Caco-2 (cell line): ENCODE measurements at regions not wholly inside any gene's neighbourhood (a gene's known extent, or its start where the extent isn't known, plus 50 kb on each side); places are given as distances from the start of the nearest gene placed in this dataset.
"Not testable (repeated sequence)": the region's sequence is repeated elsewhere in the genome, so short reads cannot be mapped to it uniquely, and the experiment has no call there.

ENCODE experiments used
- BruUV-seq: library from RNA; stranded (reverse); fragments of 400-500 nt; replicated peaks from 2 replicates; lab custom pipeline; 2021; lab: Mats Ljungman, UMichigan
- CTCF ChIA-PET: fragments of 300-600 bp; sonication (Branson Sonifier 250); formaldehyde crosslinking; loops from one replicate; lab custom pipeline; 2022; ENCODE audit warnings: antibody characterized with exemption; lab: Charles Lee
- POLR2A ChIA-PET: fragments of 300-600 bp; sonication (Branson Sonifier 250); formaldehyde crosslinking; loops from one replicate; lab custom pipeline; 2022; ENCODE audit warnings: antibody characterized with exemption; lab: Charles Lee
- DNase-seq, 2 experiments: peaks; one replicate each; pipeline versions ENCODE4 v3.0.0 to v3.0.0-alpha.2; 2020 to 2022
- H3K27me3 ChIP-seq: replicated peaks from 2 replicates; pipeline ENCODE4 v1.6.0; 2011; ENCODE audit warnings: low read length; ENCODE audit not compliant: control insufficient read depth, insufficient read depth
- H3K36me3 ChIP-seq: 2 replicates; pipeline ENCODE4 v1.5.1; 2011; ENCODE audit warnings: low read length; ENCODE audit not compliant: control insufficient read depth, insufficient read depth
- H3K4me1 ChIP-seq: fragments of 250-450 bp; sonication (Bioruptor Pico); 2 replicates; pipeline ENCODE4 v1.5.1; 2020; ENCODE audit warnings: mild to moderate bottlenecking
- H3K4me3 ChIP-seq: 2 replicates; pipeline ENCODE4 v1.5.1; 2011; ENCODE audit warnings: low read depth, mild to moderate bottlenecking, control low read depth, low read length
- H3K9me3 ChIP-seq: fragments of 250-450 bp; sonication (Bioruptor Pico); 2 replicates; pipeline ENCODE4 v1.5.1; 2020; ENCODE audit warnings: mild to moderate bottlenecking, moderate library complexity
- H3K27ac Mint-ChIP-seq: one replicate; pipeline ENCODE4 v1.8.0; 2022; ENCODE audit warnings: mixed read lengths; ENCODE audit not compliant: unreplicated experiment
- H3K27me3 Mint-ChIP-seq: one replicate; pipeline ENCODE4 v1.8.0; 2022; ENCODE audit warnings: mixed read lengths; ENCODE audit not compliant: insufficient read depth, unreplicated experiment
- H3K36me3 Mint-ChIP-seq: one replicate; pipeline ENCODE4 v1.8.0; 2022; ENCODE audit warnings: mild to moderate bottlenecking, mixed read lengths; ENCODE audit not compliant: insufficient read depth, unreplicated experiment
- H3K4me1 Mint-ChIP-seq: one replicate; pipeline ENCODE4 v1.8.0; 2022; ENCODE audit warnings: low read depth, mixed read lengths; ENCODE audit not compliant: unreplicated experiment
- H3K4me3 Mint-ChIP-seq: one replicate; pipeline ENCODE4 v1.8.0; 2022; ENCODE audit warnings: mild to moderate bottlenecking, moderate library complexity, mixed read lengths; ENCODE audit not compliant: unreplicated experiment
- H3K9me3 Mint-ChIP-seq: one replicate; pipeline ENCODE4 v1.8.0; 2022; ENCODE audit warnings: mixed read lengths; ENCODE audit not compliant: unreplicated experiment
- CTCF ChIP-seq, 2 experiments: fragments of 200-600 bp in 1 of 2; IDR thresholded peaks; 1 replicate in 1 of 2; 2 replicates in 1 of 2; pipeline versions ENCODE4 v1.5.1 to v1.8.0; 2011 to 2022; ENCODE audit warnings: antibody characterized with exemption in 1 of 2, control low read depth in 1 of 2, inconsistent platforms in 1 of 2, low read depth in 1 of 2, low read length in 1 of 2, mild to moderate bottlenecking in 1 of 2, moderate library complexity in 1 of 2; ENCODE audit not compliant: insufficient read depth in 1 of 2, severe bottlenecking in 1 of 2, unreplicated experiment in 1 of 2
- intact Hi-C: fragments of 100-400 bp; cut with micrococcal nuclease; formaldehyde crosslinking; loops from one replicate; pipeline ENCODE4 v1.10.0; 2022; ENCODE audit not compliant: unreplicated experiment

GRCh38 chr9:80976403-80976802 lies 712.9 kb downstream of the TLE1 start:
- no peak for TF ChIP-seq CTCF (IDR thresholded peaks at IDR 0.05; ENCODE audit: insufficient read depth in 1 of 2, low read depth in 1 of 2, low read length in 1 of 2, severe bottlenecking in 1 of 2, unreplicated experiment in 1 of 2)
- Mint-ChIP-seq H3K27me3 (no peaks in the 10 kb centered on the region), H3K36me3 (no peaks in the 10 kb centered on the region), H3K27ac (no peak overlapping the region), H3K4me3 (no peak overlapping the region), H3K9me3 (no peaks in the 10 kb centered on the region), H3K4me1 (no peaks in the 10 kb centered on the region)
- intact Hi-C loops = no loop called here
- no peaks in the 10 kb centered on the region for H3K9me3 ChIP-seq
- H3K4me3 ChIP-seq = no peak overlapping the region
- no peaks in the 10 kb centered on the region for H3K4me1 ChIP-seq
- BruUV-seq = no TSS peak
- POLR2A ChIA-PET = no interaction called here
- CTCF ChIA-PET = no interaction called here
- no peaks in the 10 kb centered on the region for H3K27me3 ChIP-seq
- no peaks in the 10 kb centered on the region for H3K36me3 ChIP-seq
- no peak for DNase-seq

GRCh38 chr9:80970377-80970776 lies 719.0 kb downstream of the TLE1 start:
- H3K36me3 ChIP-seq, CTCF ChIA-PET, intact Hi-C loops, H3K9me3 ChIP-seq, H3K4me1 ChIP-seq, H3K27ac Mint-ChIP-seq, POLR2A ChIA-PET, H3K4me3 ChIP-seq, H3K4me1 Mint-ChIP-seq, H3K9me3 Mint-ChIP-seq, DNase-seq, H3K36me3 Mint-ChIP-seq, BruUV-seq, H3K27me3 Mint-ChIP-seq, H3K4me3 Mint-ChIP-seq, H3K27me3 ChIP-seq: not testable (repeated sequence)

GRCh38 chr9:80968611-80969010 lies 720.7 kb downstream of the TLE1 start:
- H3K36me3 ChIP-seq = no peaks in the 10 kb centered on the region
- H3K4me1 ChIP-seq = no peaks in the 10 kb centered on the region
- H3K27ac Mint-ChIP-seq = no peak overlapping the region
- H3K36me3 Mint-ChIP-seq = no peaks in the 10 kb centered on the region
- no peak overlapping the region for H3K4me3 ChIP-seq
- no peak for TF ChIP-seq CTCF (IDR thresholded peaks at IDR 0.05; ENCODE audit: insufficient read depth in 1 of 2, low read depth in 1 of 2, low read length in 1 of 2, severe bottlenecking in 1 of 2, unreplicated experiment in 1 of 2)
- no TSS peak for BruUV-seq
- H3K4me3 Mint-ChIP-seq = no peak overlapping the region
- DNase-seq = no peak
- ChIA-PET CTCF (no interaction called here), POLR2A (no interaction called here)
- intact Hi-C loops = no loop called here
- no peaks in the 10 kb centered on the region for H3K4me1 Mint-ChIP-seq
- no peaks in the 10 kb centered on the region for H3K9me3 Mint-ChIP-seq
- no peaks in the 10 kb centered on the region for H3K9me3 ChIP-seq
- H3K27me3 Mint-ChIP-seq = no peaks in the 10 kb centered on the region
- no peaks in the 10 kb centered on the region for H3K27me3 ChIP-seq

GRCh38 chr9:80964914-80965313 lies 724.4 kb downstream of the TLE1 start:
- H3K36me3 Mint-ChIP-seq = no peaks in the 10 kb centered on the region
- H3K4me3 ChIP-seq = no peak overlapping the region
- no peaks in the 10 kb centered on the region for H3K27me3 Mint-ChIP-seq
- no peaks in the 10 kb centered on the region for H3K4me1 Mint-ChIP-seq
- no peaks in the 10 kb centered on the region for H3K9me3 ChIP-seq
- DNase-seq = no peak
- no peaks in the 10 kb centered on the region for H3K9me3 Mint-ChIP-seq
- BruUV-seq = no TSS peak
- ChIA-PET CTCF (no interaction called here), POLR2A (no interaction called here)
- intact Hi-C loops = no loop called here
- H3K27ac Mint-ChIP-seq = no peak overlapping the region
- no peaks in the 10 kb centered on the region for H3K36me3 ChIP-seq
- no peaks in the 10 kb centered on the region for H3K27me3 ChIP-seq
- H3K4me3 Mint-ChIP-seq = no peak overlapping the region
- no peak for TF ChIP-seq CTCF (IDR thresholded peaks at IDR 0.05; ENCODE audit: insufficient read depth in 1 of 2, low read depth in 1 of 2, low read length in 1 of 2, severe bottlenecking in 1 of 2, unreplicated experiment in 1 of 2)
- no peaks in the 10 kb centered on the region for H3K4me1 ChIP-seq
